Progenitor cell of endocrine pancreas (in vitro differentiated cells): ENCODE measurements at regions not wholly inside any gene's neighbourhood (a gene's known extent, or its start where the extent isn't known, plus 50 kb on each side); places are given as distances from the start of the nearest gene placed in this dataset.
A peak's percentile ranks its signal among the peaks of the same experiment; 100 is the strongest.

Experiments
- DNase-seq: peaks from one replicate; pipeline ENCODE4 v3.0.0; 2021; ENCODE audit warnings: low spot score; ENCODE audit not compliant: unreplicated experiment
- H3K27ac Mint-ChIP-seq: 2 replicates; pipeline ENCODE4 v1.8.0; 2021; ENCODE audit warnings: mild to moderate bottlenecking, moderate library complexity, mixed read lengths
- H3K27me3 Mint-ChIP-seq: 2 replicates; pipeline ENCODE4 v1.8.0; 2021; ENCODE audit warnings: mixed read lengths
- H3K36me3 Mint-ChIP-seq: 2 replicates; pipeline ENCODE4 v1.8.0; 2022; ENCODE audit warnings: mixed read lengths; ENCODE audit not compliant: insufficient read depth
- H3K4me1 Mint-ChIP-seq: 2 replicates; pipeline ENCODE4 v1.8.0; 2021; ENCODE audit warnings: low read depth, mixed read lengths
- H3K4me3 Mint-ChIP-seq: 2 replicates; pipeline ENCODE4 v1.8.0; 2021; ENCODE audit warnings: low read depth, mild to moderate bottlenecking, moderate library complexity, mixed read lengths
- H3K9me3 Mint-ChIP-seq: 2 replicates; pipeline ENCODE4 v1.8.0; 2021; ENCODE audit warnings: low read depth, mixed read lengths
- CTCF ChIP-seq: fragments of 200-600 bp; sonication (generic); IDR thresholded peaks from one replicate; pipeline ENCODE4 v1.5.0; 2021; ENCODE audit warnings: antibody characterized with exemption, mild to moderate bottlenecking; ENCODE audit not compliant: unreplicated experiment

GRCh38 chr2:67462738-67463496 lies 65.8 kb downstream of the ETAA1 start:
- Mint-ChIP-seq H3K36me3 (no peaks in the 10 kb centered on the region), H3K27me3 (no peaks in the 10 kb centered on the region), H3K4me3 (no peak overlapping the region), H3K27ac (no peak overlapping the region), H3K9me3 (no peaks in the 10 kb centered on the region), H3K4me1 (peaks cover 19% of the 10 kb centered on the region)
- TF ChIP-seq CTCF, result no peak
- no peak for DNase-seq

GRCh38 chr2:67463810-67464209 lies 66.7 kb downstream of the ETAA1 start:
- Mint-ChIP-seq H3K27me3 (no peaks in the 10 kb centered on the region), H3K27ac (peak overlapping the region; percentile 39), H3K4me3 (no peak overlapping the region), H3K9me3 (no peaks in the 10 kb centered on the region), H3K36me3 (no peaks in the 10 kb centered on the region), H3K4me1 (peaks cover 19% of the 10 kb centered on the region)
- no peak for TF ChIP-seq CTCF
- no peak for DNase-seq

GRCh38 chr2:67465623-67466022 lies 68.5 kb downstream of the ETAA1 start:
- H3K4me3 Mint-ChIP-seq, result no peak overlapping the region
- H3K27me3 Mint-ChIP-seq, result no peaks in the 10 kb centered on the region
- peaks cover 19% of the 10 kb centered on the region for H3K4me1 Mint-ChIP-seq
- H3K36me3 Mint-ChIP-seq, result no peaks in the 10 kb centered on the region
- H3K27ac Mint-ChIP-seq, result no peak overlapping the region
- no peak for TF ChIP-seq CTCF
- no peaks in the 10 kb centered on the region for H3K9me3 Mint-ChIP-seq
- DNase-seq, result no peak

- Mint-ChIP-seq H3K27ac (no peak overlapping the region), H3K27me3 (no peaks in the 10 kb centered on the region), H3K9me3 (no peaks in the 10 kb centered on the region)
Measured at GRCh38 chr2:67466734-67467133, 69.6 kb downstream of the ETAA1 start.

GRCh38 chr2:67471681-67472080 lies 74.5 kb downstream of the ETAA1 start:
- H3K4me3 Mint-ChIP-seq, result no peak overlapping the region

More at GRCh38 chr2:67466734-67467133, 69.6 kb downstream of the ETAA1 start:
- Mint-ChIP-seq H3K36me3 (no peaks in the 10 kb centered on the region), H3K4me3 (no peak overlapping the region), H3K4me1 (peaks cover 19% of the 10 kb centered on the region)
- no peak for TF ChIP-seq CTCF
- no peak for DNase-seq

More at GRCh38 chr2:67471681-67472080, 74.5 kb downstream of the ETAA1 start:
- no peak for TF ChIP-seq CTCF
- Mint-ChIP-seq H3K36me3 (no peaks in the 10 kb centered on the region), H3K4me1 (peaks cover 5% of the 10 kb centered on the region), H3K27ac (no peak overlapping the region), H3K27me3 (no peaks in the 10 kb centered on the region), H3K9me3 (no peaks in the 10 kb centered on the region)
- DNase-seq, result no peak
